NT2/D1 (cell line): ENCODE measurements at regions not wholly inside any gene's neighbourhood (a gene's known extent, or its start where the extent isn't known, plus 50 kb on each side); places are given as distances from the start of the nearest gene placed in this dataset.

Experiments
- YY1 ChIP-seq: IDR thresholded peaks from 2 replicates; pipeline ENCODE4 v1.6.1; 2011; ENCODE audit not compliant: insufficient read length, insufficient read depth
- ZNF274 ChIP-seq: IDR thresholded peaks from 2 replicates; pipeline ENCODE4 v1.6.1; 2011; ENCODE audit warnings: mild to moderate bottlenecking, low read depth, low read length

- TF ChIP-seq YY1 (no peak), ZNF274 (no peak)
Observed at GRCh38 chr3:82281205-82281604, 519.8 kb upstream of the GBE1 start.
